Keratinocyte (primary cell): ENCODE measurements at regions not wholly inside any gene's neighbourhood (a gene's known extent, or its start where the extent isn't known, plus 50 kb on each side); places are given as distances from the start of the nearest gene placed in this dataset.

ENCODE experiments used
- DNase-seq: peaks from one replicate; pipeline ENCODE4 v3.0.0-alpha.2; 2011; ENCODE audit warnings: low read depth, missing footprints, low spot score
- FAIRE-seq: peaks from 2 replicates; lab custom pipeline; 2011; peaks lifted over from hg19 to GRCh38; lab: Jason Lieb, UNC
- H2AFZ ChIP-seq: 2 replicates; pipeline ENCODE4 v1.6.0; 2012; ENCODE audit warnings: low read length, control low read depth, inconsistent platforms; ENCODE audit not compliant: control insufficient read depth
- H3K27ac ChIP-seq: 2 replicates; pipeline ENCODE4 v1.5.1; 2011; ENCODE audit warnings: low read length; ENCODE audit not compliant: control insufficient read depth, insufficient read depth
- H3K27me3 ChIP-seq: 3 replicates; pipeline ENCODE4 v1.6.0; 2011; ENCODE audit warnings: low read length; ENCODE audit not compliant: control insufficient read depth, insufficient read depth; ENCODE audit errors: extremely low read depth
- H3K36me3 ChIP-seq, 2 experiments: 2 replicates in 1 of 2; 3 replicates in 1 of 2; pipeline ENCODE4 v1.5.1; 2011; ENCODE audit warnings: low read length in 2 of 2, mild to moderate bottlenecking in 1 of 2; ENCODE audit not compliant: control insufficient read depth in 2 of 2, insufficient read depth in 2 of 2; ENCODE audit errors: extremely low read depth in 1 of 2
- H3K4me1 ChIP-seq: 3 replicates; pipeline ENCODE4 v1.5.1; 2011; ENCODE audit warnings: low read length; ENCODE audit not compliant: control insufficient read depth, insufficient read depth; ENCODE audit errors: extremely low read depth
- H3K4me2 ChIP-seq: 3 replicates; pipeline ENCODE4 v1.6.0; 2011; ENCODE audit warnings: low read depth, low read length; ENCODE audit not compliant: control insufficient read depth, insufficient read depth; ENCODE audit errors: extremely low read depth
- H3K4me3 ChIP-seq, 3 experiments: fragments of 200-600 bp in 1 of 3; sonication (generic) in 1 of 3; 2 replicates in 2 of 3; 3 replicates in 1 of 3; pipeline ENCODE4 v1.5.1; 2011 to 2016; ENCODE audit warnings: low read length in 3 of 3, mild to moderate bottlenecking in 3 of 3, control low read depth in 2 of 3, inconsistent platforms in 1 of 3, low read depth in 1 of 3, mixed read lengths in 1 of 3, mixed run types in 1 of 3, moderate library complexity in 1 of 3; ENCODE audit not compliant: control insufficient read depth in 2 of 3, insufficient read depth in 2 of 3; ENCODE audit errors: extremely low read depth in 1 of 3
- H3K79me2 ChIP-seq: 2 replicates; pipeline ENCODE4 v1.6.0; 2012; ENCODE audit warnings: low read length; ENCODE audit not compliant: control insufficient read depth, insufficient read depth
- H3K9ac ChIP-seq: 3 replicates; pipeline ENCODE4 v1.6.0; 2011; ENCODE audit warnings: low read length; ENCODE audit not compliant: control insufficient read depth, insufficient read depth; ENCODE audit errors: extremely low read depth
- H3K9me1 ChIP-seq: 3 replicates; pipeline ENCODE4 v1.6.0; 2011; ENCODE audit warnings: low read length; ENCODE audit not compliant: control insufficient read depth, insufficient read depth; ENCODE audit errors: extremely low read depth
- H3K9me3 ChIP-seq: 2 replicates; pipeline ENCODE4 v1.5.1; 2012; ENCODE audit warnings: low read depth, low read length; ENCODE audit not compliant: control insufficient read depth
- H4K20me1 ChIP-seq: 3 replicates; pipeline ENCODE4 v1.6.0; 2011; ENCODE audit warnings: low read length; ENCODE audit not compliant: control insufficient read depth, insufficient read depth; ENCODE audit errors: extremely low read depth
- CTCF ChIP-seq, 3 experiments: IDR thresholded peaks in 1 of 3; conservative IDR thresholded peaks in 1 of 3; optimal IDR thresholded peaks in 1 of 3; 2 replicates in 2 of 3; 3 replicates in 1 of 3; pipeline versions ENCODE3 to v1.5.1; 2011; ENCODE audit warnings: low read length in 3 of 3, mild to moderate bottlenecking in 3 of 3, moderate library complexity in 2 of 3, control low read depth in 1 of 3, inconsistent platforms in 1 of 3; ENCODE audit not compliant: insufficient read depth in 2 of 3; ENCODE audit errors: extremely low read depth in 1 of 3
- EZH2 ChIP-seq: IDR thresholded peaks from one replicate; pipeline ENCODE4 v1.6.1; 2012; ENCODE audit warnings: inconsistent platforms, mild to moderate bottlenecking, low read length, moderate library complexity
- dilution Hi-C: fragments of 300-500 bp; cut with MboI; formaldehyde crosslinking; loops from one replicate; pipeline ENCODE4 v1.7.0; 2020; ENCODE audit warnings: low sequenced_read_pairs; ENCODE audit not compliant: extremely low pct_ligation_motif_present

GRCh38 chr5:74186356-74187315, 453.9 kb downstream of the ENC1 start:
- no peaks in the 10 kb centered on the region for H3K9me1 ChIP-seq
- no peaks in the 10 kb centered on the region for H4K20me1 ChIP-seq
- H3K4me1 ChIP-seq, result peaks cover 8% of the 10 kb centered on the region
- TF ChIP-seq CTCF (optimal IDR thresholded peaks at IDR 0.05 in 1 of 3, IDR thresholded peaks at IDR 0.05 in 1 of 3, conservative IDR thresholded peaks at IDR 0.05 in 1 of 3; ENCODE audit: extremely low read depth in 1 of 3, insufficient read depth in 2 of 3, low read length in 3 of 3) (no peak), EZH2 (no peak)
- H3K36me3 ChIP-seq, result no peaks in the 10 kb centered on the region
- no peak overlapping the region for H3K4me2 ChIP-seq
- peaks cover 7% of the 10 kb centered on the region for H3K27me3 ChIP-seq
- DNase-seq (no peak), FAIRE-seq (no peak)
- H3K27ac ChIP-seq, result no peak overlapping the region
- no peak overlapping the region for H3K4me3 ChIP-seq
- H3K9ac ChIP-seq, result no peak overlapping the region
- no peaks in the 10 kb centered on the region for H3K79me2 ChIP-seq
- H2AFZ ChIP-seq, result no peak overlapping the region
- dilution Hi-C loops, result no loop called here
- H3K9me3 ChIP-seq, result no peaks in the 10 kb centered on the region

GRCh38 chr5:74185599-74185998, 454.9 kb downstream of the ENC1 start:
- no peak for TF ChIP-seq CTCF (optimal IDR thresholded peaks at IDR 0.05 in 1 of 3, IDR thresholded peaks at IDR 0.05 in 1 of 3, conservative IDR thresholded peaks at IDR 0.05 in 1 of 3; ENCODE audit: extremely low read depth in 1 of 3, insufficient read depth in 2 of 3, low read length in 3 of 3)
- no peak for TF ChIP-seq EZH2
- Histone ChIP-seq H2AFZ (no peak overlapping the region), H3K4me2 (no peak overlapping the region), H3K9me3 (no peaks in the 10 kb centered on the region), H4K20me1 (no peaks in the 10 kb centered on the region), H3K4me1 (peaks cover 8% of the 10 kb centered on the region), H3K27me3 (peaks cover 7% of the 10 kb centered on the region), H3K79me2 (no peaks in the 10 kb centered on the region), H3K27ac (no peak overlapping the region), H3K4me3 (no peak overlapping the region), H3K9me1 (no peaks in the 10 kb centered on the region), H3K9ac (no peak overlapping the region), H3K36me3 (no peaks in the 10 kb centered on the region)
- FAIRE-seq (no peak), DNase-seq (no peak)
- dilution Hi-C loops, result no loop called here
